ENCODE measurements at regions not wholly inside any gene's neighbourhood (a gene's known extent, or its start where the extent isn't known, plus 50 kb on each side); places are given as distances from the start of the nearest gene placed in this dataset.
A peak's percentile ranks its signal among the peaks of the same experiment; 100 is the strongest.

DNA sequence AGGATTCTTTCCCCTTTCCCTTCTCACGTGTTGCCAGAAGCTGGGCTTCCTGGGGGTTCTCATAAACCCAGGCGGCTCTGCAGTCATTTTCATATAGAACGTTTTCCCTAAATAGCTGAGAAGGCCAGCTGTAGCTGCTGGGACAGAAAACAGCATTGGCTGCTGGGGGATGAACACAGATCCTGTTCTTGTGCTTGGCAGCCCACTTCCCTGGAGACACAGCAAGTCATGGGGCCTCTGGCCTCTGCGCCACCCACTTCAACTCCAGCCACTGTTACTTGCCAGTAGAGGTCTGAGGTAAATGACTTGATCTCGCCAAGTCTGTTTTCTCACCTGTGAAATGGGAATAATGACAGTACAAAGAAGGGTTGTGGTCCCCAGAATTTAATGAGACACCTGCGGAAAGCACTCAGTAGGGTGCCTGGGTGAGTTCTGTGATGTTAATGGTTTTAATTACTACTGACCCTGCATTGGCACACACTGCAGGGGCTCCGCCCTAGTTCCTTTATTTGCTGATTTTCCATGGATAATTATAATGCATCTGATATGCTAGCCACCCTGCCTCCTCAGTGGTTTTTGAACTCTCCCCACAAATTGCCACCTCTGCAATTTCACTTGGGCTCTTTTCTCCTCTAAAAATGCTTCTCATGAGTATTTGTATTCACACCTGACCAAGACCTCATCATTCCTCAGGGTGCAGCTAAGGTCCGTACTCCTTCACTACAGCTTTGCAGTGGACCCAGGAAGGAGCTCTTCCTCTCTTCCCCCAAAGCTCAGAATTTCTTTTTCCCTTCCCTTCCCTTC, 274.7 kb downstream of the RPLP1 start:
- ChIA-PET POLR2A (interaction anchor here (0.5 to 0.6 kb wide), 2 partner anchors 259 to 915 kb away, joined by 4 to 7 read pairs; no protein-coding TSS in a partner anchor), CTCF (interaction anchor here (0.6 to 1.1 kb wide), 2 partner anchors 132 to 152 kb away, joined by 3 to 14 read pairs; no protein-coding TSS in a partner anchor)
- ATAC-seq: no peak
- no TSS peak for BruUV-seq (replicated peaks)
- H3K27ac ChIP-seq (ENCODE audit: low read length): no peak overlapping the region
- no peaks in the 10 kb centered on the region for H3K27me3 ChIP-seq (ENCODE audit: control insufficient read depth, insufficient read depth, low read length)
- in situ Hi-C loops (cut with HindIII; ENCODE audit: low pct_unique_long_range_greater_than_20kb, low sequenced_read_pairs): no loop called here
- intact Hi-C loops (cut with micrococcal nuclease; ENCODE audit: unreplicated experiment): loop anchor here (10.0 kb wide), 1 partner anchor 133 kb away; no protein-coding TSS in a partner anchor
- H3K9me3 ChIP-seq (ENCODE audit: control insufficient read depth, insufficient read depth, low read depth, low read length): no peaks in the 10 kb centered on the region
- H3K36me3 ChIP-seq (ENCODE audit: control insufficient read depth, insufficient read depth, low read length): no peaks in the 10 kb centered on the region
- no peak overlapping the region for H3K4me3 ChIP-seq (ENCODE audit: low read depth in 2 of 2, low read length in 2 of 2)
- TF ChIP-seq, protein P1, sequence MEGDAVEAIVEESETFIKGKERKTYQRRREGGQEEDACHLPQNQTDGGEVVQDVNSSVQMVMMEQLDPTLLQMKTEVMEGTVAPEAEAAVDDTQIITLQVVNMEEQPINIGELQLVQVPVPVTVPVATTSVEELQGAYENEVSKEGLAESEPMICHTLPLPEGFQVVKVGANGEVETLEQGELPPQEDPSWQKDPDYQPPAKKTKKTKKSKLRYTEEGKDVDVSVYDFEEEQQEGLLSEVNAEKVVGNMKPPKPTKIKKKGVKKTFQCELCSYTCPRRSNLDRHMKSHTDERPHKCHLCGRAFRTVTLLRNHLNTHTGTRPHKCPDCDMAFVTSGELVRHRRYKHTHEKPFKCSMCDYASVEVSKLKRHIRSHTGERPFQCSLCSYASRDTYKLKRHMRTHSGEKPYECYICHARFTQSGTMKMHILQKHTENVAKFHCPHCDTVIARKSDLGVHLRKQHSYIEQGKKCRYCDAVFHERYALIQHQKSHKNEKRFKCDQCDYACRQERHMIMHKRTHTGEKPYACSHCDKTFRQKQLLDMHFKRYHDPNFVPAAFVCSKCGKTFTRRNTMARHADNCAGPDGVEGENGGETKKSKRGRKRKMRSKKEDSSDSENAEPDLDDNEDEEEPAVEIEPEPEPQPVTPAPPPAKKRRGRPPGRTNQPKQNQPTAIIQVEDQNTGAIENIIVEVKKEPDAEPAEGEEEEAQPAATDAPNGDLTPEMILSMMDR (IDR thresholded peaks at IDR 0.05): no peak
- no peak for TF ChIP-seq REST (IDR thresholded peaks at IDR 0.05; ENCODE audit: insufficient read depth in 1 of 2, low read depth in 2 of 2, low read length in 1 of 2)
- TF ChIP-seq POLR2AphosphoS5 (IDR thresholded peaks at IDR 0.05; ENCODE audit: low read depth, low read length): no peak
- no peak for DNase-seq (ENCODE audit: low read depth, low spot score)
- H3K4me1 ChIP-seq (ENCODE audit: control insufficient read depth, insufficient read depth, low read length): no peaks in the 10 kb centered on the region

- H3K27ac ChIP-seq (ENCODE audit: low read length): no peak overlapping the region
- peak; percentile 32 for DNase-seq (ENCODE audit: low read depth, low spot score)
- H3K4me3 ChIP-seq (ENCODE audit: low read depth in 2 of 2, low read length in 2 of 2): no peak overlapping the region
- POLR2A ChIA-PET: no interaction called here
- no peaks in the 10 kb centered on the region for H3K27me3 ChIP-seq (ENCODE audit: control insufficient read depth, insufficient read depth, low read length)
- in situ Hi-C loops (cut with HindIII; ENCODE audit: low pct_unique_long_range_greater_than_20kb, low sequenced_read_pairs) (no loop called here), intact Hi-C loops (cut with micrococcal nuclease; ENCODE audit: unreplicated experiment) (loop anchor here (10.0 kb wide), 1 partner anchor 134 kb away; no protein-coding TSS in a partner anchor)
- no peaks in the 10 kb centered on the region for H3K4me1 ChIP-seq (ENCODE audit: control insufficient read depth, insufficient read depth, low read length)
- H3K9me3 ChIP-seq (ENCODE audit: control insufficient read depth, insufficient read depth, low read depth, low read length): no peaks in the 10 kb centered on the region
- BruUV-seq (replicated peaks): no TSS peak
- TF ChIP-seq, protein P1 (IDR thresholded peaks at IDR 0.05): peak; percentile 90
- TF ChIP-seq SIN3A (IDR thresholded peaks at IDR 0.05; ENCODE audit: borderline replicate concordance, insufficient read depth, low read depth, low read length): no peak
- ATAC-seq: no peak
- H3K36me3 ChIP-seq (ENCODE audit: control insufficient read depth, insufficient read depth, low read length): no peaks in the 10 kb centered on the region
- CTCF ChIA-PET: no interaction called here
Measured at GRCh38 chr15:69729167-69729748, 276.6 kb downstream of the RPLP1 start.
